ENCODE measurements at regions not wholly inside any gene's neighbourhood (a gene's known extent, or its start where the extent isn't known, plus 50 kb on each side); places are given as distances from the start of the nearest gene placed in this dataset.
"Not testable (repeated sequence)": the region's sequence is repeated elsewhere in the genome, so short reads cannot be mapped to it uniquely, and the experiment has no call there.

GRCh38 chr13:58949646-58950045 lies 1214.1 kb downstream of the DIAPH3 start:
- Histone ChIP-seq H3K4me3 (ENCODE audit: low read depth, low read length) (no peak overlapping the region), H3K27ac (no peak overlapping the region), H3K27me3 (ENCODE audit: insufficient read depth, low read depth, severe bottlenecking) (no peaks in the 10 kb centered on the region), H3K9me3 (ENCODE audit: severe bottlenecking) (no peaks in the 10 kb centered on the region), H3K36me3 (no peaks in the 10 kb centered on the region)
- DNase-seq: no peak
- TF ChIP-seq CTCF (IDR thresholded peaks at IDR 0.05; ENCODE audit: low read depth, low read length): no peak

- H3K27me3 ChIP-seq (ENCODE audit: insufficient read depth, low read depth, severe bottlenecking): no peaks in the 10 kb centered on the region
- DNase-seq: no peak
- no peaks in the 10 kb centered on the region for H3K9me3 ChIP-seq (ENCODE audit: severe bottlenecking)
- no peaks in the 10 kb centered on the region for H3K36me3 ChIP-seq
- no peak for TF ChIP-seq CTCF (IDR thresholded peaks at IDR 0.05; ENCODE audit: low read depth, low read length)
- no peak overlapping the region for H3K4me3 ChIP-seq (ENCODE audit: low read depth, low read length)
- no peak overlapping the region for H3K27ac ChIP-seq
Measured at GRCh38 chr13:58950911-58951310, 1212.8 kb downstream of the DIAPH3 start.

- Histone ChIP-seq H3K27ac (no peak overlapping the region), H3K9me3 (ENCODE audit: severe bottlenecking) (no peaks in the 10 kb centered on the region), H3K27me3 (ENCODE audit: insufficient read depth, low read depth, severe bottlenecking) (no peaks in the 10 kb centered on the region), H3K36me3 (no peaks in the 10 kb centered on the region), H3K4me3 (ENCODE audit: low read depth, low read length) (no peak overlapping the region)
- DNase-seq: no peak
- no peak for TF ChIP-seq CTCF (IDR thresholded peaks at IDR 0.05; ENCODE audit: low read depth, low read length)
Measured at GRCh38 chr13:58953638-58954037, 1210.1 kb downstream of the DIAPH3 start.

- Histone ChIP-seq H3K36me3 (no peaks in the 10 kb centered on the region), H3K9me3 (ENCODE audit: severe bottlenecking) (no peaks in the 10 kb centered on the region), H3K27ac (no peak overlapping the region), H3K4me3 (ENCODE audit: low read depth, low read length) (no peak overlapping the region), H3K27me3 (ENCODE audit: insufficient read depth, low read depth, severe bottlenecking) (no peaks in the 10 kb centered on the region)
- no peak for TF ChIP-seq CTCF (IDR thresholded peaks at IDR 0.05; ENCODE audit: low read depth, low read length)
- no peak for DNase-seq
Measured at GRCh38 chr13:58955546-58956385, 1208.0 kb downstream of the DIAPH3 start.

GRCh38 chr13:58958097-58958496 lies 1205.6 kb downstream of the DIAPH3 start:
- H3K36me3 ChIP-seq; H3K27ac ChIP-seq; DNase-seq; H3K9me3 ChIP-seq (ENCODE audit: severe bottlenecking); H3K4me3 ChIP-seq (ENCODE audit: low read depth, low read length); H3K27me3 ChIP-seq (ENCODE audit: insufficient read depth, low read depth, severe bottlenecking): not testable (repeated sequence)

- H3K36me3 ChIP-seq: no peaks in the 10 kb centered on the region
- DNase-seq: no peak
- H3K9me3 ChIP-seq (ENCODE audit: severe bottlenecking): no peaks in the 10 kb centered on the region
- no peaks in the 10 kb centered on the region for H3K27me3 ChIP-seq (ENCODE audit: insufficient read depth, low read depth, severe bottlenecking)
- H3K4me3 ChIP-seq (ENCODE audit: low read depth, low read length): no peak overlapping the region
- TF ChIP-seq CTCF (IDR thresholded peaks at IDR 0.05; ENCODE audit: low read depth, low read length): no peak
- H3K27ac ChIP-seq: no peak overlapping the region
Measured at GRCh38 chr13:58960888-58961287, 1202.8 kb downstream of the DIAPH3 start.

Data from WERI-Rb-1 (cell line).